PC-3 (cell line): ENCODE measurements at regions not wholly inside any gene's neighbourhood (a gene's known extent, or its start where the extent isn't known, plus 50 kb on each side); places are given as distances from the start of the nearest gene placed in this dataset.

Experiments used
- ATAC-seq: fragments of 200-7000 bp; cut with Tn5 transposase; 2 replicates; pipeline ENCODE4 v1.9.1; 2020; ENCODE audit warnings: mild to moderate bottlenecking, moderate library complexity
- BruUV-seq: library from RNA; stranded (reverse); fragments of 400-500 nt; replicated peaks from 2 replicates; lab custom pipeline; 2021; lab: Mats Ljungman, UMichigan
- CTCF ChIA-PET: fragments of 300-600 bp; sonication (Branson Sonifier 250); formaldehyde crosslinking; loops from one replicate; lab custom pipeline; 2022; ENCODE audit warnings: antibody characterized with exemption; lab: Charles Lee
- POLR2A ChIA-PET: fragments of 300-600 bp; sonication (Branson Sonifier 250); formaldehyde crosslinking; loops from one replicate; lab custom pipeline; 2022; ENCODE audit warnings: antibody characterized with exemption; ENCODE audit not compliant: unreplicated experiment; lab: Charles Lee
- DNase-seq: peaks from one replicate; pipeline ENCODE4 v3.0.0-alpha.2; 2015
- H2AFZ ChIP-seq: fragments of 300-600 bp; sonication (generic); 2 replicates; pipeline ENCODE4 v1.6.0; 2016; ENCODE audit warnings: antibody characterized with exemption, low read length
- H3F3A ChIP-seq: fragments of 300-600 bp; sonication (generic); one replicate; pipeline ENCODE4 v1.6.0; 2017; ENCODE audit warnings: antibody characterized with exemption, low read length, control low read depth, mild to moderate bottlenecking; ENCODE audit not compliant: unreplicated experiment
- H3K27ac ChIP-seq: fragments of 300-600 bp; sonication (generic); 2 replicates; pipeline ENCODE4 v1.5.1; 2016; ENCODE audit warnings: mild to moderate bottlenecking, low read length
- H3K27me3 ChIP-seq: fragments of 300-600 bp; sonication (generic); 2 replicates; pipeline ENCODE4 v1.6.1; 2016; ENCODE audit warnings: low read length, mixed read lengths
- H3K36me3 ChIP-seq: fragments of 300-600 bp; sonication (generic); 2 replicates; pipeline ENCODE4 v1.6.1; 2016; ENCODE audit warnings: low read depth, mixed run types, low read length, mixed read lengths
- H3K4me1 ChIP-seq: fragments of 300-600 bp; sonication (generic); 2 replicates; pipeline ENCODE4 v1.5.1; 2016; ENCODE audit warnings: low read length; ENCODE audit not compliant: insufficient read depth
- H3K4me2 ChIP-seq: fragments of 300-600 bp; sonication (generic); 2 replicates; pipeline ENCODE4 v1.6.0; 2016; ENCODE audit warnings: low read length
- H3K4me3 ChIP-seq: fragments of 300-600 bp; sonication (generic); 2 replicates; pipeline ENCODE4 v1.5.1; 2016; ENCODE audit warnings: mild to moderate bottlenecking, low read length, mixed read lengths
- H3K79me2 ChIP-seq: fragments of 300-600 bp; sonication (generic); 2 replicates; pipeline ENCODE4 v1.6.1; 2017; ENCODE audit warnings: low read length, mixed read lengths
- H3K9ac ChIP-seq: fragments of 300-600 bp; sonication (generic); 2 replicates; pipeline ENCODE4 v1.6.0; 2016; ENCODE audit warnings: mild to moderate bottlenecking, low read length
- H3K9me2 ChIP-seq: fragments of 300-600 bp; sonication (generic); replicated peaks from 2 replicates; pipeline ENCODE4 v1.6.1; 2016; ENCODE audit warnings: mixed run types, low read length, mixed read lengths
- H3K9me3 ChIP-seq: fragments of 300-600 bp; sonication (generic); 2 replicates; pipeline ENCODE4 v1.6.1; 2016; ENCODE audit warnings: low read length, mixed read lengths
- H4K20me1 ChIP-seq: fragments of 300-600 bp; sonication (generic); 2 replicates; pipeline ENCODE4 v1.6.1; 2016; ENCODE audit warnings: low read length, mixed read lengths
- CTCF ChIP-seq: fragments of 300-600 bp; sonication (generic); conservative IDR thresholded peaks from 2 replicates; pipeline ENCODE4 v1.5.1; 2017; ENCODE audit warnings: antibody characterized with exemption, low read depth, mild to moderate bottlenecking, low read length
- EZH2 ChIP-seq: fragments of 300-600 bp; sonication (generic); IDR thresholded peaks from one replicate; pipeline ENCODE4 v1.6.1; 2017; ENCODE audit warnings: antibody characterized with exemption, mild to moderate bottlenecking, low read length; ENCODE audit not compliant: unreplicated experiment
- EZH2phosphoT487 ChIP-seq: fragments of 300-600 bp; sonication (generic); IDR thresholded peaks from 2 replicates; pipeline ENCODE4 v1.6.1; 2018; ENCODE audit warnings: mild to moderate bottlenecking, antibody characterized with exemption, low read length, borderline replicate concordance
- intact Hi-C: fragments of 100-400 bp; cut with micrococcal nuclease; formaldehyde crosslinking; loops from 2 replicates; pipeline ENCODE4 v1.9.0; 2023

- no peaks in the 10 kb centered on the region for H3K9me3 ChIP-seq
- ATAC-seq (no peak), DNase-seq (no peak)
- intact Hi-C loops, result no loop called here
- ChIA-PET CTCF (no interaction called here), POLR2A (no interaction called here)
- H3K4me3 ChIP-seq, result no peak overlapping the region
- no peaks in the 10 kb centered on the region for H3F3A ChIP-seq
- H3K4me2 ChIP-seq, result no peak overlapping the region
- no peak overlapping the region for H2AFZ ChIP-seq
- no peak overlapping the region for H3K9ac ChIP-seq
- BruUV-seq, result no TSS peak
- H3K79me2 ChIP-seq, result no peaks in the 10 kb centered on the region
- TF ChIP-seq EZH2phosphoT487 (no peak), CTCF (no peak), EZH2 (no peak)
- H3K9me2 ChIP-seq, result no peaks in the 10 kb centered on the region
- H3K36me3 ChIP-seq, result no peaks in the 10 kb centered on the region
- H3K27me3 ChIP-seq, result peaks cover 12% of the 10 kb centered on the region; the same call in 1 of the 2 replicates
- H4K20me1 ChIP-seq, result no peaks in the 10 kb centered on the region
- H3K4me1 ChIP-seq, result no peaks in the 10 kb centered on the region
- H3K27ac ChIP-seq, result no peak overlapping the region
These were observed 105.8 kb upstream of the TWIST2 start for GRCh38 chr2:238742066-238742465.

- no peak for TF ChIP-seq EZH2
- TF ChIP-seq EZH2phosphoT487, result no peak
- TF ChIP-seq CTCF, result no peak
- no peaks in the 10 kb centered on the region for H3K79me2 ChIP-seq
- ATAC-seq, result no peak
- no peak overlapping the region for H3K9ac ChIP-seq
- peaks cover 6% of the 10 kb centered on the region; the same call in 1 of the 2 replicates for H3K27me3 ChIP-seq
- no peaks in the 10 kb centered on the region for H4K20me1 ChIP-seq
- no peak overlapping the region for H2AFZ ChIP-seq
- H3K4me3 ChIP-seq, result no peak overlapping the region
- no peaks in the 10 kb centered on the region for H3F3A ChIP-seq
- POLR2A ChIA-PET, result no interaction called here
- no TSS peak for BruUV-seq
- no peak for DNase-seq
- intact Hi-C loops, result no loop called here
- H3K4me2 ChIP-seq, result no peak overlapping the region
- no peak overlapping the region for H3K27ac ChIP-seq
- H3K4me1 ChIP-seq, result no peaks in the 10 kb centered on the region
- H3K36me3 ChIP-seq, result no peaks in the 10 kb centered on the region
- H3K9me2 ChIP-seq, result no peaks in the 10 kb centered on the region
- no peaks in the 10 kb centered on the region for H3K9me3 ChIP-seq
- CTCF ChIA-PET, result no interaction called here
These were observed 105.2 kb upstream of the TWIST2 start for GRCh38 chr2:238742664-238743063.

GRCh38 chr2:238743243-238744065 lies 104.4 kb upstream of the TWIST2 start:
- no TSS peak for BruUV-seq
- H3K4me3 ChIP-seq, result no peak overlapping the region
- intact Hi-C loops, result no loop called here
- ATAC-seq, result no peak; the same call in 1 of the 2 replicates
- H3K4me1 ChIP-seq, result no peaks in the 10 kb centered on the region
- CTCF ChIA-PET, result no interaction called here
- H3K4me2 ChIP-seq, result no peak overlapping the region
- H3K9ac ChIP-seq, result no peak overlapping the region
- no peaks in the 10 kb centered on the region for H4K20me1 ChIP-seq
- no peak for DNase-seq
- H3K36me3 ChIP-seq, result no peaks in the 10 kb centered on the region
- no peaks in the 10 kb centered on the region for H3K9me2 ChIP-seq
- H3K27ac ChIP-seq, result no peak overlapping the region
- H3K27me3 ChIP-seq, result 0 out of 2 replicates have a peak, but pooled peaks cover 3% of the 10 kb centered on the region
- H3F3A ChIP-seq, result no peaks in the 10 kb centered on the region
- POLR2A ChIA-PET, result no interaction called here
- H2AFZ ChIP-seq, result no peak overlapping the region
- no peaks in the 10 kb centered on the region for H3K9me3 ChIP-seq
- no peak for TF ChIP-seq EZH2
- no peak for TF ChIP-seq EZH2phosphoT487
- no peak for TF ChIP-seq CTCF
- H3K79me2 ChIP-seq, result no peaks in the 10 kb centered on the region
